Adrenal gland (tissue), 9 donors: ENCODE measurements at regions not wholly inside any gene's neighbourhood (a gene's known extent, or its start where the extent isn't known, plus 50 kb on each side); places are given as distances from the start of the nearest gene placed in this dataset.

ENCODE experiments used
- DNase-seq, 7 donors: peaks; one replicate each; pipeline ENCODE4 v3.0.0-alpha.2; 2019 to 2020
- H3K27ac ChIP-seq, 5 donors: fragments of 200-600 bp; sonication (generic) in 4 of 5; 1 replicate in 3 of 5; 2 replicates in 2 of 5; pipeline versions ENCODE4 v1.5.1 to v1.8.0; 2016 to 2020; ENCODE audit warnings: mild to moderate bottlenecking in 1 of 5
- H3K27me3 ChIP-seq: fragments of 200-600 bp; 2 replicates; pipeline ENCODE4 v1.8.0; 2021
- H3K36me3 ChIP-seq, 2 donors: fragments of 200-600 bp; replicated peaks in 1 of 2; 1 replicate in 1 of 2; 2 replicates in 1 of 2; pipeline versions ENCODE4 v1.5.1 to v1.8.0; 2018 to 2022
- H3K4me1 ChIP-seq, 2 donors: fragments of 200-600 bp; replicated peaks in 1 of 2; 1 replicate in 1 of 2; 2 replicates in 1 of 2; pipeline versions ENCODE4 v1.5.1 to v1.8.0; 2018 to 2021
- H3K4me3 ChIP-seq, 4 donors: fragments of 200-600 bp; sonication (generic) in 3 of 4; one replicate each; pipeline ENCODE4 v1.5.1; 2016 to 2018
- H3K9me3 ChIP-seq, 3 donors: fragments of 200-600 bp; sonication (generic) in 1 of 3; replicated peaks in 1 of 3; 1 replicate in 2 of 3; 2 replicates in 1 of 3; pipeline versions ENCODE4 v1.5.1 to v1.8.0; 2016 to 2021
- CTCF ChIP-seq, 6 experiments: fragments of 450-650 bp in 4 of 6; fragments of 200-600 bp in 2 of 6; sonication (generic) in 1 of 6; IDR thresholded peaks; 1 replicate in 5 of 6; 2 replicates in 1 of 6; pipeline versions ENCODE4 v1.5.1 to v1.8.0; 2016 to 2021; ENCODE audit warnings: antibody characterized with exemption in 6 of 6, mild to moderate bottlenecking in 2 of 6, moderate library complexity in 1 of 6
- POLR2A ChIP-seq, 2 donors: fragments of 450-650 bp; IDR thresholded peaks; one replicate each; pipeline ENCODE4 v1.6.1; 2017; ENCODE audit warnings: antibody characterized with exemption in 2 of 2, mild to moderate bottlenecking in 2 of 2, moderate library complexity in 1 of 2
- WGBS, 4 donors: extraction: QIAGEN DNeasy Blood & Tissue Kit in 2 of 4; methylation state at CpG; one replicate each; pipeline versions ENCODE4 v1.1.5 to v1.1.7; 2013 to 2017; 5-methylcytosine and 5-hydroxymethylcytosine counted together
- intact Hi-C, 2 donors: fragments of 100-400 bp; cut with DNase I; formaldehyde crosslinking; loops; one replicate each; pipeline versions ENCODE4 v1.14.1 to v1.15.0; 2022 to 2023
- donor health status: healthy with polysubstance abuse.
- donor health status: Bipolar disorder and iron deficiency.
- donor health status: DM: yes; HTN: yes; CAD: no.
- donor health status: DM: no; HTN: no; CAD: no.
- donor health status: DM: no; HTN: no; CAD: no.

DNA sequence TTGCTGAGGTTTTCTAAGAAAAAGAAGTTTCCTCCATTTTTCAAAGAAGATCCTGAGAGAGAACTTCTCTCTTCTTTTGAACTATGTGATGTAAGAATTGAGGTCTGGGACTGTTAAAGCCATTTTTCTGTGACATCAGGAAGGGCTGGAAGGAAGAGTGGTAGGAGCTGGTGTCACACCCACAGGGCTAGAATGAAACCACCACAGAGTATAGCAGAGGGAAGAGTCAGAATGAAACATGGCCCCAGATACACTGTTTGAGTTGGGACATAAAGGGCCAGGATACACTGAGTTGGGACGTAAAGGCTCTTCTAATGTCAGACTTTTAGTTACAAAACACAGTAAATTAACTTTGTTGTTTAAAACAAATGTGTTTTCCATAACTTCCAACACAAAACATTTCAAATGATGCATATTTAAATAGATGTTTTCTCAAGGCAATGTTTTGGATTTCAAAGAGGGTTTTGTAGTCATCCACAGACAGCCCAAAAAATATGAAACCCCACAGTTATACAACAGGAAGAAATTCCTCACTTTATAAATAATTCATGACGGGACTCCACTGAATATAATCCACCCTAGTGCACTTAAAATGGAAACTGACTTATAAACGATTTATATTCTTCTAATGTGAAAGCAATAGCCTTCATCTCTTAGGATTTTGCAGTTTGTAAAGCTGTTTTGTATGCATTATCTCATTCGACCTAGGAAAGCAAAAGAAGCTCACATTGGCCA lies 72.5 kb downstream of the LIG4 start:
- Histone ChIP-seq H3K36me3 (no peaks in the 10 kb centered on the region), H3K27ac (no peak overlapping the region), H3K4me1 (no peaks in the 10 kb centered on the region), H3K4me3 (no peak overlapping the region), H3K27me3 (no peaks in the 10 kb centered on the region), H3K9me3 (no peaks in the 10 kb centered on the region)
- no peak for DNase-seq
- TF ChIP-seq CTCF (IDR thresholded peaks at IDR 0.05): no peak
- intact Hi-C loops: no loop called here
- 38 to 53% (median 45%) methylated on average over 4 of the region's 4 CpGs for WGBS, 4 donors

DNA sequence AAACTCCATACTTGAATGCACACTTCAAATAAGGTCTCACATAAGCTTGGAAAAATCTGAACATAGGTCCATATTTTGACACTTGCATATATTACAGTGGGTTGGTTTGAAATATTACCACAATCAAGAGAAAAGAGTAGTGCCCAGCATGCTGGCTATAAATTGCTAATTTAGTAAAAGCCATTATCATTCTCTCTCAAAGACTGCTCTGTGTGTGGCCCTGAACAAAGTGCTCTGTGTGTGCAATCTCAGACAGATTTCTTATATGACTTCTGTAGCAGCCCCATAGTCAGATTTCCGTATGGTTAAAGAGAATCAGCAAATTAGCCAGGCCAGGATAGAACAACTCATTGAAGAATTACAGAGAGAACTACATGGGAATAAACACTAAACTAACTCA lies 78.2 kb downstream of the LIG4 start:
- Histone ChIP-seq H3K9me3 (no peaks in the 10 kb centered on the region), H3K4me3 (no peak overlapping the region), H3K36me3 (no peaks in the 10 kb centered on the region), H3K27me3 (no peaks in the 10 kb centered on the region), H3K27ac (no peak overlapping the region), H3K4me1 (no peaks in the 10 kb centered on the region)
- intact Hi-C loops: no loop called here
- no peak for DNase-seq
- no peak for TF ChIP-seq CTCF (IDR thresholded peaks at IDR 0.05)
- TF ChIP-seq POLR2A (IDR thresholded peaks at IDR 0.05): no peak
- WGBS, 4 donors: 61 to 71% (median 66%) methylated on average over 1 of the region's 1 CpG

DNA sequence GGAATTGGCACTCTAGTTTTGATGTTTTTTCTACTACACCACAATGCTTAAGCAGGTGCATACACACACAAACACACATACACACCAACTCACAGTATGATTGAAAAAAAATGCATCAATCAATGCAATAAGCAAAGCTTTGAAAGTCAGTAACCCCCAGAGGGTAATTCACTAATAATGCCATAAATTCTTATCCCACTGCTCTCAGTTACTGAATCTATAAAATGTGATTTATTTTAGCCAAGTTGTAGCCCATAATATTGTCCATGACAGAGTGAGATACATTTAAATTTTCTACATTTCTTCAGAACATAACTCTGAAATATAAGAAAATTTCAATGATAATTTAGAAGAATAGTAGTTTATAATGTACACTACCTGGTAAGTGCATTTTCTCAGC lies 87.9 kb downstream of the LIG4 start:
- H3K27me3 ChIP-seq: no peaks in the 10 kb centered on the region
- no peak for DNase-seq
- no peaks in the 10 kb centered on the region for H3K4me1 ChIP-seq
- intact Hi-C loops: no loop called here
- H3K4me3 ChIP-seq: no peak overlapping the region
- H3K36me3 ChIP-seq: no peaks in the 10 kb centered on the region
- TF ChIP-seq CTCF (IDR thresholded peaks at IDR 0.05) (no peak), POLR2A (IDR thresholded peaks at IDR 0.05) (no peak)
- H3K9me3 ChIP-seq: no peaks in the 10 kb centered on the region
- H3K27ac ChIP-seq: no peak overlapping the region

DNA sequence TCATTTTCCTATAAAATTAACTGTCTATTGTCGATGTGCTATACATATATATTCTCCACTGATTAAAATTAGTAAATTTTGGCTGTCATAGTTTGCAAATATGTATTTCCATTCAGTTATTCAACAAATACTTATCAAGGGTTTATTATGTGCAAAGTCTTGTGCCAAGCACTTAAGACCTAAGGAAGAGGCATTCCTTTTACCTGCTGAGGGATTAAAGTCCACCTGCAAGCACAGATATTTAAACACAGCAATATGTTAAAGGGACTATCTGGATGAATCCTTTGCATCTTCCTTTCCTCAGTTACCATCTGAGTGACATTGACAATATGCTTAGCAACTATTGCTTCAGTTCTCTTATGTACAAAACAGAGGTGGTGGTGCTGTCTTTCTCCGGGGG lies 89.3 kb downstream of the LIG4 start:
- H3K27ac ChIP-seq: no peak overlapping the region
- no peaks in the 10 kb centered on the region for H3K9me3 ChIP-seq
- no peaks in the 10 kb centered on the region for H3K4me1 ChIP-seq
- DNase-seq: no peak
- H3K4me3 ChIP-seq: no peak overlapping the region
- 77 to 89% (median 87%) methylated on average over 2 of the region's 2 CpGs for WGBS, 4 donors
- intact Hi-C loops: no loop called here
- TF ChIP-seq CTCF (IDR thresholded peaks at IDR 0.05) (no peak), POLR2A (IDR thresholded peaks at IDR 0.05) (no peak)
- no peaks in the 10 kb centered on the region for H3K27me3 ChIP-seq
- H3K36me3 ChIP-seq: no peaks in the 10 kb centered on the region
